Body of pancreas (tissue), 4 donors: ENCODE measurements at regions not wholly inside any gene's neighbourhood (a gene's known extent, or its start where the extent isn't known, plus 50 kb on each side); places are given as distances from the start of the nearest gene placed in this dataset.

Source experiments
- CTCF ChIP-seq, 7 experiments: fragments of 450-650 bp in 4 of 7; fragments of 200-600 bp in 3 of 7; sonication (generic) in 3 of 7; IDR thresholded peaks; one replicate each; pipeline ENCODE4 v1.5.1; 2016 to 2019; ENCODE audit warnings: antibody characterized with exemption in 7 of 7
- POLR2A ChIP-seq, 3 donors: fragments of 450-650 bp; IDR thresholded peaks; one replicate each; pipeline ENCODE4 v1.6.1; 2016; ENCODE audit warnings: antibody characterized with exemption in 3 of 3, mild to moderate bottlenecking in 2 of 3

DNA sequence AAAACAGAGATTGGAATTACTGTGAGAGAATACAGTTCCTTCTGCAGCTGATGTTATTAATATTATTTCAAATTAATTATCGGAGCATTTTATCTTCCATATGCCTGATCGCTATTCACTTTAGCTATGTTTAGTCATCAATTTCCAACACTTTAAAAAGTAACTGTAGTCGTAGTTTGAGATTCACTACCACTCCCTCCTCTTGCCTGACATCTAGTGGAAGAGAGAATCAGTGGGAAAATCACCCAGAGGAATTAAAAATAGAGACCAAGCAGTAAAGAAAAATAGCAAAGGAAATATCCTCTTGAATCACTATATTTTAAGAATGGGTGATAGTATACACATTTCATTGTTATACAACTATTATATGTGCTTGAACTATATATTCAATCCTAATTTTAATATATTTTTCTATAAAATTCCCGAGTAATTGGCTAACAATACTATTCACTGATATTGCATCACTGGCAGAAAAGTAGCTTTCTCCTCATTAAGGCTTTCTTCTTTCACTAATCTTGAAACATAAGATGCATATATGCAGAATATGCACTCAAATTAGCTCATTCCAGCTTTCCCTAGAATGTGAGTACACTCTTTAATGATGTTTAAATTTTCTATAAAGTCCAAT, 708.7 kb downstream of the CDH9 start:
- peak in 2 of 7 experiments; percentile 13 to 15 for TF ChIP-seq CTCF (IDR thresholded peaks at IDR 0.05)
- TF ChIP-seq POLR2A (IDR thresholded peaks at IDR 0.05) = no peak
